ENCODE measurements at regions not wholly inside any gene's neighbourhood (a gene's known extent, or its start where the extent isn't known, plus 50 kb on each side); places are given as distances from the start of the nearest gene placed in this dataset.

GRCh38 chr1:234963180-234963903 lies 165.3 kb downstream of the TOMM20 start (continued):
- TF ChIP-seq ZBED4 (CRISPR knock-in tag; IDR thresholded peaks at IDR 0.05; ENCODE audit: borderline replicate concordance) (no peak), MTF2 (CRISPR knock-in tag; IDR thresholded peaks at IDR 0.05; ENCODE audit: borderline replicate concordance) (no peak), ZNF609 (CRISPR knock-in tag; IDR thresholded peaks at IDR 0.05; ENCODE audit: borderline replicate concordance) (peak; percentile 90), ZNF510 (CRISPR knock-in tag; IDR thresholded peaks at IDR 0.05; ENCODE audit: low read depth) (no peak), ZKSCAN8 (CRISPR knock-in tag; IDR thresholded peaks at IDR 0.05; ENCODE audit: borderline replicate concordance) (0 out of 2 replicates have a peak, but pooled peaks have one; percentile 24), ZNF766 (CRISPR knock-in tag; IDR thresholded peaks at IDR 0.05; ENCODE audit: borderline replicate concordance) (no peak), ZNF326 (CRISPR knock-in tag; IDR thresholded peaks at IDR 0.05; ENCODE audit: borderline replicate concordance) (no peak), NFYB (CRISPR knock-in tag; IDR thresholded peaks at IDR 0.05) (0 out of 2 replicates have a peak, but pooled peaks have one; percentile 24), HNF1A (IDR thresholded peaks at IDR 0.05; ENCODE audit: low read depth) (peak; percentile 93), HNF1A (CRISPR knock-in tag; IDR thresholded peaks at IDR 0.05; ENCODE audit: borderline replicate concordance) (peak; percentile 97), CBX2 (IDR thresholded peaks at IDR 0.05; ENCODE audit: low read depth, low read length) (no peak), CBX2 (CRISPR knock-in tag; IDR thresholded peaks at IDR 0.05; ENCODE audit: low read depth) (no peak), ZNF282 (IDR thresholded peaks at IDR 0.05; ENCODE audit: partially characterized antibody) (no peak)
